GM18867 (cell line): ENCODE measurements at regions not wholly inside any gene's neighbourhood (a gene's known extent, or its start where the extent isn't known, plus 50 kb on each side); places are given as distances from the start of the nearest gene placed in this dataset.
A peak's percentile ranks its signal among the peaks of the same experiment; 100 is the strongest.
"Not testable (repeated sequence)": the region's sequence is repeated elsewhere in the genome, so short reads cannot be mapped to it uniquely, and the experiment has no call there.

Experiments
- ATAC-seq: cut with Tn5 transposase; IDR thresholded peaks from one replicate; pipeline ENCODE4 v1.9.1; 2021; ENCODE audit warnings: mild to moderate bottlenecking, moderate library complexity; ENCODE audit not compliant: unreplicated experiment

DNA sequence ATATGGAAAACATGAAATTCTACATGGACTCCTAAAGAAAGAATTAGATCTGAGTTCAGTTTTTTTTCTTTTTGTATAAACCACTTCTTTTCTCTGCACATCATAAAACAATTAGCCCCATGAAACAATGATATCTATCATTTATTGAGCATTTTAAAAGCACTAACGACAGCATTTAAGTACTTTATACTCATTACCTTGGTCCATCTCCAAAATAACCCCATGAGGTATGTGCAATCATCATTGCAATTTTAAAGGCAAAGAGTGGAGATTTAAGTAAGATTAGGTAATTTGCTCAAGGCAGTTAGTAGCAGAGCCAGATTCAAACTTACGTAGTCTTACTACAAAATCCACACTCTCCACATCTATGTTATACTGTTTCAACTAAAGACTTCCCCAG, 177.7 kb upstream of the RAG2 start:
- ATAC-seq = no peak

DNA sequence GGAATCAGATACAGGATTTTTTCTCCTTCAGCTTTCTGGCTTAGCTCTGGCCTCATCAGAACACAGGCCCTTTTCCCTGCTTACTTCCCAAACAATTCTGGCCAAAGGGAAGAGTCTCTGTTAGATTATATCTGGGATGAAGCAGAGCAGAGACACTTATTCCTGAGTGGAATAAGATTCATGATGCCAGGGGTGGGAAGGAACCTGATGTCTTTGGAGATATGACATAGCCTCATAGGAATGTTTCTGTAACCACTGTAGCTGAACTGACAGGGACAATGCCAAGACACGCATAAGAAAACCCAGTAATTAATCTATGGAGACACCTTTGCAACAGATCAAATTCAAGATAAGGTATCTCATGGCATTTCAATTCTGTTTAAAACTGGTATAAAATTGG, 177.1 kb upstream of the RAG2 start:
- no peak for ATAC-seq

DNA sequence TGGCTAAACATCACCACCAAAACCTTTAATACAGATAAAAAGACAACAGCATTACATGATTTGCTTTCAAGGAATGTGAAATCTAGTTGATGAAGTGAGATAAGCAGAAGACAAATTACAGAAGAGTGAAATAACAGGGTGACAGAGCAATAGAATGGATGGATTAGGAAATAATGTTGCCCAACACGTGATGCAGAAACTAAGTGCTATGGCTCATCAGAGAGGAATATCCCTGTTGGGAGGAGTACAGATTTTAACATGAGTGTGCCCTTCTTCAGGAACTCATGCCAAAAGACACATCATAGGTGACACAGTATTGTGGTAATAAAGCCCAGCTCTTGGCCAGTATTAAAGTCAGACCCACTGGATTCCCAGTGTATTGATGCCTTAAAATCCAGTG, 176.6 kb upstream of the RAG2 start:
- no peak for ATAC-seq

DNA sequence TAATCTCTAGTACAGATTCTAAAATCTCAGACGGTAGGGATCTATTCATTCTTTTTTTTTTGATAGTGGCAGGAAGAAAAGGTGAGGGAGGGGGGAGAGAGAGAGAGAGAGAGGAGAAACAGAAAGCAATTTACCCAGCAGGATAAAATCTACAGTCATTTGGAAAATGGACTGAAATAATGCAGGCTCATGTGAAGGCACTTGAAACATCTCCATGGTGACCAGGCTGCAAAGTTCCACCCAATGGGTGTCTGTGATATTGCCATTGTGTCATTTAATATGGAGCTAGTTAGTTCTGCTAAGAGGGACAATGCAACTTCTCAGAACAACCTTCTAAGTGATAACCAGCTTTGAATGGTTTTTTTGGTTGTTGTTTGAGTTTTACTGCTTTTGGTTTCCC, 165.2 kb upstream of the RAG2 start:
- ATAC-seq = no peak

DNA sequence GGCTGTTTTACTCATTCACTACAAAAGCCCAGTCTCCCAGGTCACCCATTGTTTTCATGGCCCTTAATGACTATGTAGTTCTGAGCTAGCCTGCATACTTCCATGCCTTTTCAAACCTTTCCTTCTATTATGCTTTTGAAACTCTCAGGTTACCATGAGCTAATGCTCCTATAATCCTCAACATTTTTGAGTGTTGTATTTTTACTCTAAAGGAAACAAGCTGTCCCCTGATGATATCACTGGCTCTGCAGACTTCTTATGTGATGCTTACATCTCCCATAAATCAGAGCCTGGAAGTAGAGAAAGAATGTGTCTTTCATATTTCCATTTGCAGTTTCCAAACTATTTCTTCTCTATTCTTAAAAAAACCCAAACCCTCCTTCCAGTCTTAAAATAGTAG, 159.0 kb upstream of the RAG2 start:
- ATAC-seq = no peak

DNA sequence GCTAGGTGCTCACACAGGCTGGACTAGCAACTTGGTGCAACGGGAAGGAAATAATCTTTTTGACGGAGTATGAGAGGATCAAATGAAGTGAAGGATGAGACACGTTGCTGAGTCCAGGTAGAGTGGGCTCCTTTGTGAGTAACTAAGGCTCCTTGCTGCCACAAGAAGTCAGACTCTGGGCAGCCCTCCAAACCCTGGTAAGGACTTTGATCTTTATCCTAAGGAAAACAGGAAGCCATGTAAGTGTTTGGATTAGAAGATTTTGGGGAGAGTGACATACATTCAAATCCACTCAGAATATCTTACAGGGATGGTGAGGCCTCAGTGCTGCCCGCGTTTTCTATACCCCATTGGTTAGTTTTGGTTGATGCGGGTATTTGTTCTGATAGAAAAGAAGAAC, 155.9 kb upstream of the RAG2 start:
- no peak for ATAC-seq

DNA sequence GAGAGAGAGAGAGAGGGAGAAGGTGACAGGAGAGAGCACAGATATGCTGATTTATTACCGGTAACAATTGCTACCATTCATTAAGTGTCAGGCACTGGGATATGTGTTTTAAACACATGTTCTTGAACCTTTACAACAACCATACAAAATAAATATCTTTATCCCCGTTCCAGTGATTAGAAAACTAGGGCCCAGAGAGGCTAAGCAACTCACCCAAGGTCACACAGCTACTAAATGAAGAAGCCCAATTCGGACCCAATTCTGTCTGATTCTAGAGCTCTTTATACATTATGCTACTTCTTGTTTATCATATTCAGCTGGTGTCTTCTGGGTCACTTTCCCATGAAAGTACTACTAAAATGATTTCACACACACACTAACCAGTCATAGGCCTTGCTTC, 154.0 kb upstream of the RAG2 start:
- no peak for ATAC-seq

DNA sequence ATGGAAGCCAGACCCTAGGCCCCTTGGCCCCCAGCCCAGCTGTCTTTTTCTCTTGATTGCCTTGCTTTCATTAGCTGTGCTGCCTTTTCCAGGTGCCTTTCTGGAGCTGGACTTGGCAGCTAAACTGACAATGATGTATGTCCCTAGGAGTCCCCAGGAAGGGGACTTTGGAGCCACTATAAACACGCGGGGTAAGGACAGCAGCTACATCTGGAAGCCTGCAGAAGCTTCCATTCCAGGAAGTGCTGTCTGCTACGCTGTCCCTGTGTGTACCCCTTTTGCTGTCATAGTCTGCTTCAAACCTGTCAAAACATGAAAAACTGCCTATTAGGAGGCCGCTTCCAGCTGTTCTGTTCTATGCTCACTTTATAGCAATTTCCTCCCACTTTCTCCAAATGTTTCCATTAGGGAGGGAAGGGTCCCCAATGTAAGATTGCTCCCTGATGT, 153.3 kb upstream of the RAG2 start:
- no peak for ATAC-seq

DNA sequence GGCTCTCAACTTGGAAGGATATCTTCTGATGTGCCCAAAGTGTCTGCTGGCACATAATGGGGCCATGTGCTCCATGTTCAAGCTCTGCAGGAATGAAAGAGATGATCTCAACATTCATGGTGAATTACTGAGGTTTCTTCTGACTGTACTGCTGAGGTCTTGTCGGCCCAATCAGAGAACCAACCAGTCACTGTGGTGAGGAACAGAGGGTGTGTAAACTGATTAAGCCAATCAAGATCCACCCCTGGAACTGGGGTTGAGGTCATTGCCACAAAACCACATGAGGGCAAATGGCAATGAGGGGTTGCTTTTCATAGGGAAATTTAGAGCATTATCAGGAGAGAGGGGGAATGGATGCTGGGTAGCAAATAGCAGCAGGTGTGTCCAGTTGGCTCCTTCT, 152.3 kb upstream of the RAG2 start:
- no peak for ATAC-seq

DNA sequence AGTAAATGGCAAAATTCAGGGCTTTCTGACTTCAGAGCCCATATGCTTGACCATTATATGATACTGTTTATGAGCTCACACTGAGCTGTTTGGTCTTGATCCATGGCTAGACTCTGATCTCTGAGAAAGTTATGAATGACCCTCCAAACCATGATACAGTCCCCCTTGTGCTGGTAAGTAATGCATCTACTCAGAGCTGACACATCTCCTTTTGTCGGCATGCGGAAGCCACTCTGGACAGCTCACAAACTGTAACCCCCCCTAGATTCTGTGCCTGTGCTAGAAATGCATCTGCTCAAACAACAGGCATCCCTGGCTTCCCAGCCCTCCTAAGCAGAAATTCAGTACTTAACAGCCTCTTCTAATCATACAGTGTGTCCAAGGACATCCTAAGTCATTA, 150.8 kb upstream of the RAG2 start:
- no peak for ATAC-seq

DNA sequence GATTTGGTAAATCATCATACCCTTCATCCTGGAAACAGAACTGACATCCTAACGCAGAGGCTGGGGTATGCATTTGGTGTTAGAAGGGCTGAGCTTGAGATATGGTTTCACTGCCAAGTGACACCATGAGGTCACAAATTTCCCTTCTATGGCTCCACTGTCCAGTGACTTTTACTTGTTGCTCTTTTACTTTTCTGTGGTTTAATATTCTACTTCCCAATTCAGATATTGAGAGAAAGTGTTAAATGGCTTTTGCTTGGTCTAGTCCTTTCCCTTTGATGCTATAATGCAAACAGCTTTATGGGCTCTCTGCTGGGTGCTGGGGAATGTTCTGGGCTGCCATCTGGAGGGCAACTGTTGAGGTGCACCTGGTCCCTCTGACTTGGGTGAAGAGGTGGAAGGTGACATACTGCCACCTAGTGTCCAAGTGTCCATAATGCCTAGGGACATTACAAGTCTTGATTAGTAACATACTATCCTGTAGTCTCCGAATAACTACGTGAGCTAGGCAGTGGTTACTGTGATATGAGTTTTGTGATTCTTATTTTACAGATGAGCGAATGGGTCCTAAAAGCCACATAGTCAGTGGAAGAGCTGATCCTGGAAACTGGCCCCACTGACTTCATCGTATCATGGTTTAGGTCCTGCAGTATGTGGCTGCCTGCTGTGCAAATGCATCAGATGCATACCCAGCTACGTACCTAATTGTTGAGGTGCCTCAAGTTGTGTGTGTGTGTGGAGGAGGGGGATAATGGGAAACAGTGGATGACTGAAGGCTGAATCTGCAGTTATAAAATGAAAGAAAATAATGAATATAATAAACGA, 149.1 kb upstream of the RAG2 start:
- ATAC-seq = peak; percentile 94

DNA sequence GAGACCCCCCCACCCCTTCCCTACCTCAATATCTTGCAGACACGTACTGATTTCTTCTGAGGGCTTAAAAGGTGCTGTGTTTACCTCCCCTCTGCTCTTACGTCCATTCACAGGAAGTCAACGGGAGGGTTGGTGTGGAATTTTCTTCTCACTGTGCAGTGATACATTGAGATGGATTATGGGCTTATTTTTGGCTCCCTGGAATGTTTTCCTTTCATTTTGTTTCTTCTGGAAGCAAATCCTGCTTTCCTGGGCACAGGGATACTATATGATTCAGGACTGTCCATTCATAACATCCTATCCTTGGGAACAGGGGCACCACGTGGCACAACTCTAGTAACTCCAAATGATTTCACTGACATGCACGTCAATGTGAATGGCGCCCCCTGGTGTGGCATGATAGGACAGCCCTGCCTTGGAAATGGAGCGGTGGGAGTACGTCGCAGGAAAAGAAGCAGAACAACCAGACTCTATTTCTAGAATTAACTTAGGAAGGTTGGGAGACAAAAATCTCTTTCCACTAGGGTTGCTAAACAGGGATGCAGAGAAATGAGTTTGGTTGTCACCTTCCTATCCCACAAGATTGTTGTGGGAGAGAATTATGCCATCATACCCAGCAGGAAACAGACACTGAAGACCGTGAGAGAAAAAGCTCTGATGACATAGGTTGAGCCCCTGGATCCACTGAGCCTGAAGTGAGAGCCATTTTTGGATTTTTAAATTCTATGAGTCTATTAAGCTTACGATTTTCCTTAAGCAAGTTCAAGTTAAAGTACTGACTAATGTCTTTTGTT, 146.5 kb upstream of the RAG2 start:
- ATAC-seq = no peak

DNA sequence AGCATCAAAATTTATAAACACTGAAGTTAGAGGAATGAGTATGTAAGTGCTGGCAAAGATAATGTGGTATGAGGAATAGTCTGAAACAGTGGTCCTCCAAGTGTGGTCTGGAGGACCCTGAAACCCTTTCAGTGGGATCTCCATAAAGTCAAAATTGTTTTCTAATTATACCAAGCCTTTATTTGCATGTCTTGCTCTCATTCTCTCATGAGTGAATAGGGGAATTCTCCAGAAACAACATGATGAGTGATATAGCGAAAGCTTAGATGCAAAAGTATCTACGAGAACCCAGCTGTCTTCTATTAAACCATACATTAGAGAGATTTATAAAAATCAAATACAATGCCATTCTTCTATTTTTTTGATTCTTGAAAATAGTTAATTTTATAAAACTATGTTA, 145.0 kb upstream of the RAG2 start:
- ATAC-seq = peak; percentile 68

DNA sequence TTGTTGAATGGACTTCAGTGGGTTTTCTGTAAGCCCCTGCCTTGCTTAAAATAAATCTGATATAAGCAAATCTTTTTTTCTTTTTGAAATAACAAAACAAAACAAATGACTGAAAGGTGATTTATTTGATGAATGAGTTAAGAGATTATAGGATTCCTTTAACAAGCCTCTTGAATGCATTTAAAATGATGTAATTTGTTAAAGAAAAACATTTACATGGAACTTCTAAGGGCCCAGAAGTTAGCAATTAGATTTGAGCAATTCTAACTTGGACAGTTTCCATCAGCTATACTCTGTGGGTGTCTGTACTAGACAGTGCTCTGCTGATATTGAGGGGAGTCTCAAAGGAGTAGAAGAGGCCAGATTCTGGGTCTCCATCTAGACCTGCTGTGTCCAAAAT, 143.5 kb upstream of the RAG2 start:
- ATAC-seq = no peak

DNA sequence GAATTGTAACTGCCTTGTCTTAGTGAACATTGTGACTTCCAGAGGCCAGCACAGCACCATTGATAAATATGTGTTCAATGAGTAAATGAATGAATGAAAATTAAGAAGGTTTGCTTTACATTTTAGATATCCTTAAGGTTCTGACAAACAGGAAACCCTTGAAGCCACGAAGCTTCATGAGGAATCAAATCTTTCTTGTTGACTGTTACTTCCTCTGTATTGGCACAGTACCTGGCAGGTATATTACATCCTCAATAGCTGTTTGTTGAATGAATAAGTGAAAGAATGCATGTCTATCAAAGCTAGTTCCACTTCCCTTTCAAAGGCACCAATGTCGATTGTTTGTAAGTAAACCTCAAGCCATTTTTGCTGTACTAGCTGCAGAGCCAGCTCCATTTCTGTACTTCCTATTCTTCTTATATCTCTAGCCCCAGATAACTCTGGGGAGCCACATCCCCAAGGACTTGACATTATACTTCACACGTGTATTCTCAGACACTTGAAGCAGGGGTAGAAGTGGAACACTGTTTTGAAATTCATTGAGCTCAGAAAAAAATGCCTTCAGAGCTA, 140.3 kb upstream of the RAG2 start:
- no peak for ATAC-seq

DNA sequence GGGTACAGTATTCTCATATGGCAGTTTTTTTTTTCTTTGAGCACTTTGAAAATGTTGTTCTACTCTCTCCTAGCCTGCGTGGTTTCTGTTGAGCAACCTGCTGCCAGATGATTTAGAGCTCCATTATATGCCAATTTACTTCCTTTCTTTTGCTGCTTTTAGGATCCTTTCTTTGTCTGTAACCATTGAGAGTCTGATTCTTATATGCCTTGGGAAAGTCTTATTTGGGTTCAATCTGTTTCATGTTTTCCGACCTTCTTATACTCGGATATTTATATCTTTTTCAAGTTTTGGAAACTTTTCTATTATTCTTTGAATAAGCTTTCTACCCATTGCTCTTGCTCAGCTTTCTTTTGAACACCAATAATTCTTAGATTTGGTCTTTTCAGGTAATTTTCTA, 138.1 kb upstream of the RAG2 start:
- no peak for ATAC-seq

DNA sequence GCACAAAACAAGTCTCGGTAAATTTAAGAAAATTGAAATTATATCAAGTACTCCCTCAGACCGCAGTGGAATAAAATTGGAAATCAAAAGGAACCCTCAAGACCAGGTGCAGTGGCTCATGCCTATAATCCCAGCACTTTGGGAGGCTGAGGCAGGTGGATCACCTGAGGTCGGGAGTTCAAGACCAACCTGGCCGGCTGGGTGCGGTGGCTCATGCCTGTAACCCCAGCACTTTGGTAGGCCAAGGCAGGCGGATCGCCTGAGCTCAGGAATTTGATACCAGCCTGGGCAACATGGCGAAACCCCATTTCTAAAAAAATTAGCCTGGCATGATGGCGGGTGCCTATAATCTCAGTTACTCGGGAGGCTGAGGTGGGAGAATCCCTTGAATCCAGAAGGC, 135.7 kb upstream of the RAG2 start:
- not testable (repeated sequence) for ATAC-seq

DNA sequence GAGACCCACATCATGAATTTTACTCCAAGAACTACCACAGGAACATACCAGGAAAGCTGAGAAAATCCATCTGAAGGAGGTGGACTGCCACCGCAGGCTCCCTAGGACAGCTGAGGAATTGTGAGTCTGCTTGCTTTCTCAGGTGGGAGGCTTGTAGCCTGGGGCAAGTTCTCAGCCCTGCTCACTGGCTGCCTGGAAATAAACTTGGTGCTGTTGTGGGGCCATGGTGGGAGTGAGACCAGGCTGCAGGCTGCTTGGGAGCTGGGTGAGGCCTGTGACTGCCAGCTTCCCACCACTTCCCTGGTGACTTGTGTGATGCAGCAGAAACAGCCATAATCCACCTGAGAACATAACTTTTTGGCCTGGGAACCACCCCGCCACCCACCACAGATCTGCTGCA, 132.7 kb upstream of the RAG2 start:
- ATAC-seq = no peak

DNA sequence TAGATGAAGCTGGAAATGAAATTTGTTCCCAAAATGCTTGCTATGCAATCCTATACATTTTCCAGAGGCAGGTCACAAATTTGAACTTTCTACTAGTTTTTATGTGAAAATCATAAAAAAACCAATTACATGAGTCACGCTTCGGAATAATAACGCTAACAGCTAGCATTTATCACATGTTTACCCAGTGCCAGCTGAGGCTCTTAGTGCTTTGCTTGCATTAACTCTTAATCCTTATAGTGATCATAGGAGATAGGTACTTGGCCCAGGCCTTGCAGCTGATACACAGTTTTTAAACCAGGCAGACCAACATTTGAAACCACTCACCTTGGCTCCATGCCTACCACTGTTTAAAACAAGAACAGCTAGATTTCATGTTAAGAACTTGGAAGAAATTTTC, 131.8 kb upstream of the RAG2 start:
- no peak for ATAC-seq

DNA sequence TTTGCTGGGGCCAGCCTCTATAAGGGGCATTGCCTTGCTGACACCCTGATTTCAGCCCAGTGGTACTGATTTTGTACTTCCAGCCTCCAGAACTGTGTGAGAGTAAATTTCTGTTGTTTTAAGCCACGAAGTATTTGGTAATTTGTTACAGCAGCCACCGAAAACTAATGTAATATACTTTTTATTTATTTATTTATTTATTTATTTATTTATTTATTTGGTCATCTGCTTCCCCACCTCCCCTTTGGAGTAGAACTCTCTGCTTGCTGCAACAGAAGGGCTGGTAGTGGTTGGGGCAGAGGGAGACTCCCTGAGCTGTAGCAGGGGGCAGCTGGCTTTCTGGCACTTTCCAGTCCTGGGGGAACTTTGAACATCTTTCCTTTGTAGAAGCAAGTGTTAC, 128.4 kb upstream of the RAG2 start:
- no peak for ATAC-seq

DNA sequence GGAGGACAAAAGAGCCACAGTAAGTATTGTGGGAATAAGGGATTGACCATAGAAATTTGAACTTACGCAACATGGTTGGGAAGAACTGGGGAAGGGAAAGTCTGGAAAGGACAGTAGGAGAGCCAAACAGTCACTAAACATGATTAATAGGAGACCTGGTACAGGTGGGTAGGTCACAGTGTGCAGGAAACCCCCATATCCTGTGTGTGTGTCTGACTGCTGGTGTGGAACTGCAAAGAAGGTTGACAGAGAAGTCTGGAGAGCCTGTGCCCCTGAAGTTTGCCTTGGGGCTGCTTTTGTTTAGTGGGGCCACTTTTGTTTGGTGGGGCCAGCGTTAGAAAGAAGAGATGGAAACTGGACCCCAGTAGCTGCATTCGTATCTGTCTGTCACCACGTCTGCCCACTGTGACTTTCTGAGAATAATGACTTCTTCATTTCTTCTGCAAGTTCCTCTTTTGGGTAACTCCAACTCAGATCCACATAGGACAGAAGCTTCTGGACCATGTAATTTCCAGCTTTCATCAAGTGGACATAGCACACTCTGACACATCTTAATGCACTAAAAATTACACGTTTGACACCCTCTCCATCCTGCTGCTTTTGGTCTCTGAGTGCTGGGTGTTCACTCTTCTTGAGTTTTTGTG, 126.8 kb upstream of the RAG2 start:
- peak; percentile 73 for ATAC-seq

DNA sequence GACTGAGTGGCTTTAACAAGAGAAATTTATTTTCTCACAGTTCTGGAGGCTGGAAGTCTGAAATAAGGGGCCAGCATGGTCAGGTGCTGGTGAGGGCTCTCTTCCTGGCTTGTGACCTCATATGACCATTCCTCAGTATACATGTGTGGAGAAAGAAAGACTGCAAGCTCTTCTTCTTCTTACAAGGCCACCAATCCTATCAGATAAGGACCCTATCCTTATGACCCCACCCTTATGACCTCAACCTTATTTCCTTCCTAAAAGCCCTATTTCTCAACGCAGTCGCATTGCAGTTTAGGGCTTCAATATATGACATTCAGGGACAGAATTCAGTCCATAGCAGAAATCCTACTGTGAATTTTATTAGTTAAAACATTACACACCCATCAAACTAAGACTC, 124.4 kb upstream of the RAG2 start:
- ATAC-seq = no peak
